ENCODE measurements at regions not wholly inside any gene's neighbourhood (a gene's known extent, or its start where the extent isn't known, plus 50 kb on each side); places are given as distances from the start of the nearest gene placed in this dataset.

GRCh38 chr5:168172760-168173223, 118.7 kb upstream of the WWC1 start:
- Mint-ChIP-seq H3K27ac (no peak overlapping the region), H3K27me3 (ENCODE audit: low read depth) (no peaks in the 10 kb centered on the region), H3K36me3 (no peaks in the 10 kb centered on the region), H3K4me3 (no peak overlapping the region), H3K4me1 (peaks cover 20% of the 10 kb centered on the region), H3K9me3 (no peaks in the 10 kb centered on the region)
- ATAC-seq (no peak), DNase-seq (ENCODE audit: low spot score) (no peak)
- no peak for TF ChIP-seq ETV6 (CRISPR knock-in tag; IDR thresholded peaks at IDR 0.05)
- no peak for TF ChIP-seq ZNF317 (CRISPR knock-in tag; IDR thresholded peaks at IDR 0.05; ENCODE audit: borderline replicate concordance, low read depth)
- no peak for TF ChIP-seq E2F4 (CRISPR knock-in tag; IDR thresholded peaks at IDR 0.05; ENCODE audit: borderline replicate concordance, low read depth)
- TF ChIP-seq CDX4 (CRISPR knock-in tag; IDR thresholded peaks at IDR 0.05; ENCODE audit: borderline replicate concordance) = no peak
- no peak for TF ChIP-seq TP53 (CRISPR knock-in tag; IDR thresholded peaks at IDR 0.05)
- ChIA-PET POLR2A (no interaction called here), CTCF (no interaction called here)

DNA sequence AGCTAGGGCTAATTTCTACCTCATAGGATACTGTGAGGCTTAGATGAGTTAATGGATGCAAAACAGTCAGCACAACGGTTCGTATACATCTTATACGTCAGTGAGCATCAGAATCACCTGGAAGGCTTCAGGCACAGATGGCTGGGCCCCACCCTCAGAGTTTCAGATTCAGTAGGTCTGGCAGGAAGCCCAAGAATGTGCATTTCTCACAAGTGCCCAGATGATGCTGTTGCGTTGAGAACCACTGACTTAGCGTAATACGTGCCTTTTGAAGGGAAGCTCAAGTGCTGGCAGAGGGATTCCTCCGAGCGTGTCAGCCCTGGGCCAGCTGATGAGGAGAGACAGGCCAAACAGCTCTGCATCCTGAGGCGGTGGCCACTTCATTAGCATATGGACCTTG, 117.1 kb upstream of the WWC1 start:
- POLR2A ChIA-PET = no interaction called here
- no peaks in the 10 kb centered on the region for H3K9me3 Mint-ChIP-seq
- no peak overlapping the region for H3K27ac Mint-ChIP-seq
- no peaks in the 10 kb centered on the region for H3K27me3 Mint-ChIP-seq (ENCODE audit: low read depth)
- no peak for DNase-seq (ENCODE audit: low spot score)
- CTCF ChIA-PET = no interaction called here
- H3K4me1 Mint-ChIP-seq = peaks cover 27% of the 10 kb centered on the region
- no peaks in the 10 kb centered on the region for H3K36me3 Mint-ChIP-seq
- no peak for ATAC-seq
- H3K4me3 Mint-ChIP-seq = no peak overlapping the region
- TF ChIP-seq ZNF219 (CRISPR knock-in tag; IDR thresholded peaks at IDR 0.05; ENCODE audit: borderline replicate concordance) (no peak), CBFB (CRISPR knock-in tag; IDR thresholded peaks at IDR 0.05; ENCODE audit: low read depth) (no peak), ATF3 (CRISPR knock-in tag; conservative IDR thresholded peaks at IDR 0.05) (no peak), FOXK1 (CRISPR knock-in tag; IDR thresholded peaks at IDR 0.05) (no peak), ZNF671 (CRISPR knock-in tag; IDR thresholded peaks at IDR 0.05) (no peak), ZBTB21 (CRISPR knock-in tag; IDR thresholded peaks at IDR 0.05; ENCODE audit: borderline replicate concordance) (no peak), JAZF1 (CRISPR knock-in tag; IDR thresholded peaks at IDR 0.05) (no peak), ZNF263 (CRISPR knock-in tag; IDR thresholded peaks at IDR 0.05; ENCODE audit: low read depth) (no peak), NFYB (CRISPR knock-in tag; conservative IDR thresholded peaks at IDR 0.05; ENCODE audit: low read depth) (no peak), IRF2 (CRISPR knock-in tag; IDR thresholded peaks at IDR 0.05; ENCODE audit: borderline replicate concordance, low read depth) (no peak), TEAD1 (CRISPR knock-in tag; IDR thresholded peaks at IDR 0.05) (no peak), CREB1 (CRISPR knock-in tag; IDR thresholded peaks at IDR 0.05) (no peak)
- TF ChIP-seq, protein P1, sequence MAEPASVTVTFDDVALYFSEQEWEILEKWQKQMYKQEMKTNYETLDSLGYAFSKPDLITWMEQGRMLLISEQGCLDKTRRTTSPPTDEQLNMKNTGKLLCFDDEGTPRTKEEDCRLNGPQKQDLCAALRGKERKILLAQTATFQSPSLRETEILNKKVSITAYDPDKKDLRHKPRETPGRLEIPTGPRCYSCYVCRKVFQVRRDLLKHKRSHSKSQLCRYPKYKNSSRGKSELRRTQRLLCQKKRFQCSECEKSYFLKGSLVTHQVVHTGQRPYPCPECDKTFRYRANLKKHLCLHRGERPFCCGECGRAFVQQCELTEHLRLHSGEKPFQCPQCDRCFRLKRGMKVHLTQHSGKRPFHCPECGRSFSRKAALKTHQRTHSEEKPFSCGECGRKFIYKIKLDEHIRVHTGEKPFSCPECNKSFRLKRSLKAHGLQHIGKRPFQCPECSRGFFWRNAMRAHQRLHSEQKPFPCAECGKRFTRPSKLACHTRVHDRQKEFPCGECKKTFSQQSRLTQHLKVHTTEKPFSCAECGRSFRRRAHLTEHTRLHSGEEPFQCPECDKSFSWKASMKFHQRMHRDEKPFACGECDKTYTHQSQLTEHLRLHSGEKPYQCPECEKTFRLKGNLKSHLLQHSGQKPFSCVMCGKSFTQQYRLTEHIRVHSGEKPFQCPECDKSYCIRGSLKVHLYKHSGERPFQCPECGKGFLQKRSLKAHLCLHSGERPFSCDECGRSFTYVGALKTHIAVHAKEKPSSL (CRISPR knock-in tag; conservative IDR thresholded peaks at IDR 0.05) = no peak
- TF ChIP-seq, protein P2, sequence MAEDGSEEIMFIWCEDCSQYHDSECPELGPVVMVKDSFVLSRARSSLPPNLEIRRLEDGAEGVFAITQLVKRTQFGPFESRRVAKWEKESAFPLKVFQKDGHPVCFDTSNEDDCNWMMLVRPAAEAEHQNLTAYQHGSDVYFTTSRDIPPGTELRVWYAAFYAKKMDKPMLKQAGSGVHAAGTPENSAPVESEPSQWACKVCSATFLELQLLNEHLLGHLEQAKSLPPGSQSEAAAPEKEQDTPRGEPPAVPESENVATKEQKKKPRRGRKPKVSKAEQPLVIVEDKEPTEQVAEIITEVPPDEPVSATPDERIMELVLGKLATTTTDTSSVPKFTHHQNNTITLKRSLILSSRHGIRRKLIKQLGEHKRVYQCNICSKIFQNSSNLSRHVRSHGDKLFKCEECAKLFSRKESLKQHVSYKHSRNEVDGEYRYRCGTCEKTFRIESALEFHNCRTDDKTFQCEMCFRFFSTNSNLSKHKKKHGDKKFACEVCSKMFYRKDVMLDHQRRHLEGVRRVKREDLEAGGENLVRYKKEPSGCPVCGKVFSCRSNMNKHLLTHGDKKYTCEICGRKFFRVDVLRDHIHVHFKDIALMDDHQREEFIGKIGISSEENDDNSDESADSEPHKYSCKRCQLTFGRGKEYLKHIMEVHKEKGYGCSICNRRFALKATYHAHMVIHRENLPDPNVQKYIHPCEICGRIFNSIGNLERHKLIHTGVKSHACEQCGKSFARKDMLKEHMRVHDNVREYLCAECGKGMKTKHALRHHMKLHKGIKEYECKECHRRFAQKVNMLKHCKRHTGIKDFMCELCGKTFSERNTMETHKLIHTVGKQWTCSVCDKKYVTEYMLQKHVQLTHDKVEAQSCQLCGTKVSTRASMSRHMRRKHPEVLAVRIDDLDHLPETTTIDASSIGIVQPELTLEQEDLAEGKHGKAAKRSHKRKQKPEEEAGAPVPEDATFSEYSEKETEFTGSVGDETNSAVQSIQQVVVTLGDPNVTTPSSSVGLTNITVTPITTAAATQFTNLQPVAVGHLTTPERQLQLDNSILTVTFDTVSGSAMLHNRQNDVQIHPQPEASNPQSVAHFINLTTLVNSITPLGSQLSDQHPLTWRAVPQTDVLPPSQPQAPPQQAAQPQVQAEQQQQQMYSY (CRISPR knock-in tag; IDR thresholded peaks at IDR 0.05) = no peak
- TF ChIP-seq, protein P3, sequence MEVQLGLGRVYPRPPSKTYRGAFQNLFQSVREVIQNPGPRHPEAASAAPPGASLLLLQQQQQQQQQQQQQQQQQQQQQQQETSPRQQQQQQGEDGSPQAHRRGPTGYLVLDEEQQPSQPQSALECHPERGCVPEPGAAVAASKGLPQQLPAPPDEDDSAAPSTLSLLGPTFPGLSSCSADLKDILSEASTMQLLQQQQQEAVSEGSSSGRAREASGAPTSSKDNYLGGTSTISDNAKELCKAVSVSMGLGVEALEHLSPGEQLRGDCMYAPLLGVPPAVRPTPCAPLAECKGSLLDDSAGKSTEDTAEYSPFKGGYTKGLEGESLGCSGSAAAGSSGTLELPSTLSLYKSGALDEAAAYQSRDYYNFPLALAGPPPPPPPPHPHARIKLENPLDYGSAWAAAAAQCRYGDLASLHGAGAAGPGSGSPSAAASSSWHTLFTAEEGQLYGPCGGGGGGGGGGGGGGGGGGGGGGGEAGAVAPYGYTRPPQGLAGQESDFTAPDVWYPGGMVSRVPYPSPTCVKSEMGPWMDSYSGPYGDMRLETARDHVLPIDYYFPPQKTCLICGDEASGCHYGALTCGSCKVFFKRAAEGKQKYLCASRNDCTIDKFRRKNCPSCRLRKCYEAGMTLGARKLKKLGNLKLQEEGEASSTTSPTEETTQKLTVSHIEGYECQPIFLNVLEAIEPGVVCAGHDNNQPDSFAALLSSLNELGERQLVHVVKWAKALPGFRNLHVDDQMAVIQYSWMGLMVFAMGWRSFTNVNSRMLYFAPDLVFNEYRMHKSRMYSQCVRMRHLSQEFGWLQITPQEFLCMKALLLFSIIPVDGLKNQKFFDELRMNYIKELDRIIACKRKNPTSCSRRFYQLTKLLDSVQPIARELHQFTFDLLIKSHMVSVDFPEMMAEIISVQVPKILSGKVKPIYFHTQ (CRISPR knock-in tag; IDR thresholded peaks at IDR 0.05) = no peak
- TF ChIP-seq, protein P4, sequence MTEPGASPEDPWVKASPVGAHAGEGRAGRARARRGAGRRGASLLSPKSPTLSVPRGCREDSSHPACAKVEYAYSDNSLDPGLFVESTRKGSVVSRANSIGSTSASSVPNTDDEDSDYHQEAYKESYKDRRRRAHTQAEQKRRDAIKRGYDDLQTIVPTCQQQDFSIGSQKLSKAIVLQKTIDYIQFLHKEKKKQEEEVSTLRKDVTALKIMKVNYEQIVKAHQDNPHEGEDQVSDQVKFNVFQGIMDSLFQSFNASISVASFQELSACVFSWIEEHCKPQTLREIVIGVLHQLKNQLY (CRISPR knock-in tag; IDR thresholded peaks at IDR 0.05) = no peak
- TF ChIP-seq, protein P5, sequence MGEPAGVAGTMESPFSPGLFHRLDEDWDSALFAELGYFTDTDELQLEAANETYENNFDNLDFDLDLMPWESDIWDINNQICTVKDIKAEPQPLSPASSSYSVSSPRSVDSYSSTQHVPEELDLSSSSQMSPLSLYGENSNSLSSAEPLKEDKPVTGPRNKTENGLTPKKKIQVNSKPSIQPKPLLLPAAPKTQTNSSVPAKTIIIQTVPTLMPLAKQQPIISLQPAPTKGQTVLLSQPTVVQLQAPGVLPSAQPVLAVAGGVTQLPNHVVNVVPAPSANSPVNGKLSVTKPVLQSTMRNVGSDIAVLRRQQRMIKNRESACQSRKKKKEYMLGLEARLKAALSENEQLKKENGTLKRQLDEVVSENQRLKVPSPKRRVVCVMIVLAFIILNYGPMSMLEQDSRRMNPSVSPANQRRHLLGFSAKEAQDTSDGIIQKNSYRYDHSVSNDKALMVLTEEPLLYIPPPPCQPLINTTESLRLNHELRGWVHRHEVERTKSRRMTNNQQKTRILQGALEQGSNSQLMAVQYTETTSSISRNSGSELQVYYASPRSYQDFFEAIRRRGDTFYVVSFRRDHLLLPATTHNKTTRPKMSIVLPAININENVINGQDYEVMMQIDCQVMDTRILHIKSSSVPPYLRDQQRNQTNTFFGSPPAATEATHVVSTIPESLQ (CRISPR knock-in tag; IDR thresholded peaks at IDR 0.05) = no peak
